ENCODE measurements at regions not wholly inside any gene's neighbourhood (a gene's known extent, or its start where the extent isn't known, plus 50 kb on each side); places are given as distances from the start of the nearest gene placed in this dataset.

GRCh38 chr2:66850376-66850775, 415.5 kb downstream of the MEIS1 start:
- Histone ChIP-seq H2BK5ac (ENCODE audit: low read depth, low read length, poor library complexity, severe bottlenecking) (no peak overlapping the region), H3K4me2 (ENCODE audit: low read depth, low read length) (no peak overlapping the region), H3K4me3 (ENCODE audit: insufficient read depth, low read depth, low read length) (no peak overlapping the region), H4K5ac (ENCODE audit: low read depth, low read length) (no peak overlapping the region), H3K27me3 (ENCODE audit: control insufficient read depth, insufficient read depth, low read length) (no peaks in the 10 kb centered on the region), H2AFZ (replicated peaks; ENCODE audit: low read length, poor library complexity) (peak overlapping the region; percentile 6), H4K91ac (ENCODE audit: insufficient read depth, low read depth, low read length) (peak overlapping the region; percentile 86), H2BK15ac (ENCODE audit: low read depth, low read length) (peak overlapping the region; percentile 97; the same call in 1 of the 3 replicates), H3K79me1 (ENCODE audit: low read depth in 1 of 2, low read length in 2 of 2) (0 out of 4 replicates have a peak, but pooled peaks cover 0 to 3% of the 10 kb centered on the region in 2 experiments), H2BK120ac (ENCODE audit: low read depth, low read length) (peak overlapping the region; percentile 90), H3K4ac (ENCODE audit: low read depth, low read length) (peak overlapping the region; percentile 87), H2AK5ac (ENCODE audit: low read depth, low read length) (peak overlapping the region; percentile 89), H3K9me3 (ENCODE audit: control insufficient read depth, insufficient read depth, low read length) (no peaks in the 10 kb centered on the region), H3K14ac (replicated peaks; ENCODE audit: low read depth, low read length) (peak overlapping the region; percentile 27; the same call in 1 of the 2 replicates), H2AK9ac (replicated peaks; ENCODE audit: low read depth, low read length, poor library complexity) (no peak overlapping the region), H3K23ac (ENCODE audit: low read depth, low read length) (peak overlapping the region; percentile 44; the same call in 1 of the 2 replicates), H3K36me3 (ENCODE audit: control insufficient read depth, insufficient read depth, low read length) (no peaks in the 10 kb centered on the region), H3K9ac (ENCODE audit: low read depth, low read length) (no peak overlapping the region), H4K8ac (ENCODE audit: low read depth in 2 of 2, low read length in 2 of 2) (peak overlapping the region; percentile 75 to 78; a peak in 2 of 4 replicates), H3K9me1 (ENCODE audit: insufficient read depth, low read length) (peaks cover 19% of the 10 kb centered on the region), H3K56ac (ENCODE audit: extremely low read depth, insufficient read depth, low read length) (no peak overlapping the region), H3K18ac (ENCODE audit: low read depth, low read length) (peak overlapping the region; percentile 15; the same call in 1 of the 2 replicates), H4K20me1 (ENCODE audit: insufficient read depth, low read length) (no peaks in the 10 kb centered on the region), H2BK20ac (ENCODE audit: low read depth, low read length) (peak overlapping the region; percentile 90), H3K4me1 (ENCODE audit: control insufficient read depth, insufficient read depth, low read length) (peaks cover 28% of the 10 kb centered on the region), H3K27ac (ENCODE audit: insufficient read depth, low read length) (no peak overlapping the region)
- dilution Hi-C loops (cut with HindIII; ENCODE audit: low sequenced_read_pairs, unreplicated experiment) (no loop called here), in situ Hi-C loops (cut with MboI; ENCODE audit: low sequenced_read_pairs) (no loop called here), intact Hi-C loops (cut with micrococcal nuclease) (loop anchor here (5.0 kb wide), 1 partner anchor 413 kb away; the partner anchor contains the start of gene MEIS1)
- ChIA-PET POLR2A (ENCODE audit: unreplicated experiment) (no interaction called here), CTCF (interaction anchor here (1.0 to 1.1 kb wide), 2 partner anchors 9 to 10 kb away, joined by 3 read pairs; no protein-coding TSS in a partner anchor)
- ATAC-seq (ENCODE audit: low read depth) (no peak), DNase-seq (no peak)
- WGBS, 2 experiments (ENCODE audit: extremely low coverage in 2 of 2, insufficient read length in 1 of 2): 86% methylated on average over 6 of the region's 10 CpGs; no CpG with 5 or more reads in 1 of the 2 experiments
- BruUV-seq (replicated peaks): no TSS peak
- TF ChIP-seq MAFK (IDR thresholded peaks at IDR 0.05; ENCODE audit: low read depth, low read length): no peak
- TF ChIP-seq CHD1 (IDR thresholded peaks at IDR 0.05; ENCODE audit: low read depth, low read length): no peak
- TF ChIP-seq RCOR1 (IDR thresholded peaks at IDR 0.05; ENCODE audit: insufficient replicate concordance, low read length): no peak
- TF ChIP-seq, protein P1, sequence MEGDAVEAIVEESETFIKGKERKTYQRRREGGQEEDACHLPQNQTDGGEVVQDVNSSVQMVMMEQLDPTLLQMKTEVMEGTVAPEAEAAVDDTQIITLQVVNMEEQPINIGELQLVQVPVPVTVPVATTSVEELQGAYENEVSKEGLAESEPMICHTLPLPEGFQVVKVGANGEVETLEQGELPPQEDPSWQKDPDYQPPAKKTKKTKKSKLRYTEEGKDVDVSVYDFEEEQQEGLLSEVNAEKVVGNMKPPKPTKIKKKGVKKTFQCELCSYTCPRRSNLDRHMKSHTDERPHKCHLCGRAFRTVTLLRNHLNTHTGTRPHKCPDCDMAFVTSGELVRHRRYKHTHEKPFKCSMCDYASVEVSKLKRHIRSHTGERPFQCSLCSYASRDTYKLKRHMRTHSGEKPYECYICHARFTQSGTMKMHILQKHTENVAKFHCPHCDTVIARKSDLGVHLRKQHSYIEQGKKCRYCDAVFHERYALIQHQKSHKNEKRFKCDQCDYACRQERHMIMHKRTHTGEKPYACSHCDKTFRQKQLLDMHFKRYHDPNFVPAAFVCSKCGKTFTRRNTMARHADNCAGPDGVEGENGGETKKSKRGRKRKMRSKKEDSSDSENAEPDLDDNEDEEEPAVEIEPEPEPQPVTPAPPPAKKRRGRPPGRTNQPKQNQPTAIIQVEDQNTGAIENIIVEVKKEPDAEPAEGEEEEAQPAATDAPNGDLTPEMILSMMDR (conservative IDR thresholded peaks at IDR 0.05; ENCODE audit: low read depth, low read length): no peak
- TF ChIP-seq SMC3 (IDR thresholded peaks at IDR 0.05; ENCODE audit: low read depth, low read length): no peak
- TF ChIP-seq, protein P2, sequence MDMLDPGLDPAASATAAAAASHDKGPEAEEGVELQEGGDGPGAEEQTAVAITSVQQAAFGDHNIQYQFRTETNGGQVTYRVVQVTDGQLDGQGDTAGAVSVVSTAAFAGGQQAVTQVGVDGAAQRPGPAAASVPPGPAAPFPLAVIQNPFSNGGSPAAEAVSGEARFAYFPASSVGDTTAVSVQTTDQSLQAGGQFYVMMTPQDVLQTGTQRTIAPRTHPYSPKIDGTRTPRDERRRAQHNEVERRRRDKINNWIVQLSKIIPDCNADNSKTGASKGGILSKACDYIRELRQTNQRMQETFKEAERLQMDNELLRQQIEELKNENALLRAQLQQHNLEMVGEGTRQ (IDR thresholded peaks at IDR 0.05; ENCODE audit: low read depth, low read length): no peak
- no peak for TF ChIP-seq NFE2L2 (IDR thresholded peaks at IDR 0.05; ENCODE audit: low read depth, low read length)
- TF ChIP-seq RAD21 (IDR thresholded peaks at IDR 0.05; ENCODE audit: low read length): no peak
- no peak for TF ChIP-seq BHLHE40 (IDR thresholded peaks at IDR 0.05; ENCODE audit: low read depth, low read length)
- TF ChIP-seq CEBPB (IDR thresholded peaks at IDR 0.05; ENCODE audit: low read depth, low read length): no peak
- TF ChIP-seq, protein P3, sequence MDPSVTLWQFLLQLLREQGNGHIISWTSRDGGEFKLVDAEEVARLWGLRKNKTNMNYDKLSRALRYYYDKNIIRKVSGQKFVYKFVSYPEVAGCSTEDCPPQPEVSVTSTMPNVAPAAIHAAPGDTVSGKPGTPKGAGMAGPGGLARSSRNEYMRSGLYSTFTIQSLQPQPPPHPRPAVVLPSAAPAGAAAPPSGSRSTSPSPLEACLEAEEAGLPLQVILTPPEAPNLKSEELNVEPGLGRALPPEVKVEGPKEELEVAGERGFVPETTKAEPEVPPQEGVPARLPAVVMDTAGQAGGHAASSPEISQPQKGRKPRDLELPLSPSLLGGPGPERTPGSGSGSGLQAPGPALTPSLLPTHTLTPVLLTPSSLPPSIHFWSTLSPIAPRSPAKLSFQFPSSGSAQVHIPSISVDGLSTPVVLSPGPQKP (IDR thresholded peaks at IDR 0.05; ENCODE audit: borderline replicate concordance, low read depth, low read length): no peak
- no peak for TF ChIP-seq RFX5 (IDR thresholded peaks at IDR 0.05; ENCODE audit: low read depth, low read length)
- TF ChIP-seq MAZ (IDR thresholded peaks at IDR 0.05; ENCODE audit: borderline replicate concordance, low read depth, low read length): no peak
- no peak for TF ChIP-seq POLR2A (IDR thresholded peaks at IDR 0.05; ENCODE audit: low read depth, low read length)
- TF ChIP-seq FOS (IDR thresholded peaks at IDR 0.05; ENCODE audit: low read depth, low read length): no peak
- no peak for TF ChIP-seq MXI1 (IDR thresholded peaks at IDR 0.05; ENCODE audit: borderline replicate concordance, low read depth, low read length)

Data from IMR-90 (cell line).